H9 (cell line): ENCODE measurements at regions not wholly inside any gene's neighbourhood (a gene's known extent, or its start where the extent isn't known, plus 50 kb on each side); places are given as distances from the start of the nearest gene placed in this dataset.

Source experiments
- DNase-seq: peaks from one replicate; pipeline ENCODE4 v3.0.0-alpha.2; 2017
- H2AFZ ChIP-seq: one replicate; pipeline ENCODE4 v1.6.1; 2013; ENCODE audit warnings: mild to moderate bottlenecking, low read length, control low read depth, moderate library complexity
- H2AK5ac ChIP-seq: 2 replicates; pipeline ENCODE4 v1.6.1; 2013; ENCODE audit warnings: low read length, control low read depth, mixed read lengths; ENCODE audit not compliant: insufficient read length
- H2BK120ac ChIP-seq: one replicate; pipeline ENCODE4 v1.6.1; 2013; ENCODE audit warnings: low read depth, mild to moderate bottlenecking, low read length, control low read depth, inconsistent platforms; ENCODE audit not compliant: poor library complexity, severe bottlenecking
- H2BK12ac ChIP-seq: 2 replicates; pipeline ENCODE4 v1.6.1; 2013; ENCODE audit warnings: low read length, control low read depth, mixed read lengths, low read depth; ENCODE audit not compliant: insufficient read length
- H2BK15ac ChIP-seq: 2 replicates; pipeline ENCODE4 v1.6.1; 2013; ENCODE audit warnings: low read depth, low read length, control low read depth
- H2BK20ac ChIP-seq: one replicate; pipeline ENCODE4 v1.6.1; 2013; ENCODE audit warnings: low read depth, mild to moderate bottlenecking, low read length, control low read depth, inconsistent platforms; ENCODE audit not compliant: poor library complexity, severe bottlenecking
- H2BK5ac ChIP-seq: 2 replicates; pipeline ENCODE4 v1.6.1; 2013; ENCODE audit warnings: low read length, control low read depth, mixed read lengths; ENCODE audit not compliant: insufficient read length
- H3K14ac ChIP-seq: 2 replicates; pipeline ENCODE4 v1.6.1; 2013; ENCODE audit warnings: low read length, control low read depth; ENCODE audit not compliant: insufficient read depth
- H3K18ac ChIP-seq: 2 replicates; pipeline ENCODE4 v1.6.1; 2013; ENCODE audit warnings: low read depth, mild to moderate bottlenecking, mixed read lengths, low read length, control low read depth; ENCODE audit not compliant: insufficient read length
- H3K23ac ChIP-seq: 2 replicates; pipeline ENCODE4 v1.6.1; 2013; ENCODE audit warnings: low read length, control low read depth, mixed read lengths, low read depth; ENCODE audit not compliant: insufficient read length
- H3K23me2 ChIP-seq: 2 replicates; pipeline ENCODE4 v1.6.1; 2013; ENCODE audit warnings: low read depth, mild to moderate bottlenecking, mixed read lengths, low read length, control low read depth; ENCODE audit not compliant: insufficient read length, poor library complexity, severe bottlenecking
- H3K27ac ChIP-seq: 2 replicates; pipeline ENCODE4 v1.5.1; 2013; ENCODE audit warnings: low read length, control low read depth, mixed read lengths, low read depth; ENCODE audit not compliant: insufficient read length
- H3K27me3 ChIP-seq: 2 replicates; pipeline ENCODE4 v1.6.1; 2013; ENCODE audit warnings: low read length, control low read depth, inconsistent platforms; ENCODE audit not compliant: insufficient read depth
- H3K4ac ChIP-seq: 2 replicates; pipeline ENCODE4 v1.6.1; 2013; ENCODE audit warnings: low read depth, mild to moderate bottlenecking, control low read depth, inconsistent platforms, low read length, moderate library complexity
- H3K4me1 ChIP-seq: 2 replicates; pipeline ENCODE4 v1.6.1; 2013; ENCODE audit warnings: low read length, control low read depth, inconsistent platforms; ENCODE audit not compliant: insufficient read depth
- H3K4me2 ChIP-seq: 2 replicates; pipeline ENCODE4 v1.6.1; 2013; ENCODE audit warnings: low read length, control low read depth, mixed read lengths; ENCODE audit not compliant: insufficient read length, insufficient read depth
- H3K56ac ChIP-seq: 2 replicates; pipeline ENCODE4 v1.6.1; 2013; ENCODE audit warnings: low read depth, mild to moderate bottlenecking, mixed read lengths, low read length, control low read depth; ENCODE audit not compliant: insufficient read length
- H3K79me1 ChIP-seq: 2 replicates; pipeline ENCODE4 v1.6.1; 2013; ENCODE audit warnings: low read depth, mild to moderate bottlenecking, moderate library complexity, low read length, control low read depth, inconsistent platforms; ENCODE audit not compliant: insufficient read depth, poor library complexity, severe bottlenecking
- H3K79me2 ChIP-seq: 2 replicates; pipeline ENCODE4 v1.6.1; 2013; ENCODE audit warnings: low read length, control low read depth, inconsistent platforms; ENCODE audit not compliant: insufficient read depth
- H3K9ac ChIP-seq: 2 replicates; pipeline ENCODE4 v1.6.1; 2013; ENCODE audit warnings: low read length, control low read depth, mixed read lengths; ENCODE audit not compliant: insufficient read length; ENCODE audit errors: extremely low read depth
- H3K9me3 ChIP-seq: one replicate; pipeline ENCODE4 v1.6.1; 2013; ENCODE audit warnings: low read depth, low read length, inconsistent platforms; ENCODE audit not compliant: control insufficient read depth
- H3T11ph ChIP-seq: one replicate; pipeline ENCODE4 v1.6.1; 2013; ENCODE audit warnings: mild to moderate bottlenecking, low read length, control low read depth, inconsistent platforms
- H4K20me1 ChIP-seq: one replicate; pipeline ENCODE4 v1.6.1; 2013; ENCODE audit not compliant: control insufficient read depth, insufficient read length, insufficient read depth
- H4K5ac ChIP-seq: 2 replicates; pipeline ENCODE4 v1.6.1; 2013; ENCODE audit warnings: low read depth, mild to moderate bottlenecking, mixed read lengths, low read length, control low read depth; ENCODE audit not compliant: insufficient read length
- H4K8ac ChIP-seq: replicated peaks from 2 replicates; pipeline ENCODE4 v1.6.1; 2013; ENCODE audit warnings: low read length, control low read depth, mixed read lengths, low read depth; ENCODE audit not compliant: insufficient read length
- H4K91ac ChIP-seq: 2 replicates; pipeline ENCODE4 v1.6.1; 2013; ENCODE audit warnings: low read depth, mild to moderate bottlenecking, moderate library complexity, mixed read lengths, low read length, control low read depth; ENCODE audit not compliant: insufficient read length
- H3K27ac Mint-ChIP-seq, 3 experiments: 2 replicates in 2 of 3; 3 replicates in 1 of 3; pipeline ENCODE4 v1.8.0; 2020 to 2021; ENCODE audit warnings: mixed read lengths in 3 of 3, mild to moderate bottlenecking in 1 of 3, moderate library complexity in 1 of 3
- H3K27me3 Mint-ChIP-seq: 2 replicates; pipeline ENCODE4 v1.8.0; 2021; ENCODE audit warnings: low read depth, mild to moderate bottlenecking, moderate library complexity, mixed read lengths
- H3K36me3 Mint-ChIP-seq, 3 experiments: 2 replicates in 2 of 3; 3 replicates in 1 of 3; pipeline ENCODE4 v1.8.0; 2020 to 2021; ENCODE audit warnings: low read depth in 3 of 3, mixed read lengths in 3 of 3; ENCODE audit not compliant: insufficient read depth in 1 of 3
- H3K4me1 Mint-ChIP-seq, 2 experiments: 2 replicates each; pipeline ENCODE4 v1.8.0; 2020; ENCODE audit warnings: mixed read lengths in 2 of 2
- H3K4me3 Mint-ChIP-seq, 2 experiments: 2 replicates in 1 of 2; 3 replicates in 1 of 2; pipeline ENCODE4 v1.8.0; 2020 to 2021; ENCODE audit warnings: mild to moderate bottlenecking in 2 of 2, mixed read lengths in 2 of 2, moderate library complexity in 1 of 2
- H3K9me3 Mint-ChIP-seq, 2 experiments: 2 replicates in 1 of 2; 3 replicates in 1 of 2; pipeline ENCODE4 v1.8.0; 2020; ENCODE audit warnings: mild to moderate bottlenecking in 2 of 2, mixed read lengths in 2 of 2, moderate library complexity in 1 of 2
- WGBS: extraction: QIAGEN DNeasy Blood & Tissue Kit; methylation state at CpG from one replicate; pipeline ENCODE4 v1.1.7; 2013; ENCODE audit warnings: missing lambda C conversion rate, low lambda C conversion rate, mixed read lengths; ENCODE audit not compliant: insufficient read length; ENCODE audit errors: extremely low coverage; 5-methylcytosine and 5-hydroxymethylcytosine counted together
- TF ChIP-seq, protein P1 (sequence below): fragments of 200-600 bp; sonication (generic); conservative IDR thresholded peaks from 3 replicates; pipeline ENCODE4 v1.8.0; 2021; ENCODE audit warnings: antibody characterized with exemption, mild to moderate bottlenecking

DNA sequence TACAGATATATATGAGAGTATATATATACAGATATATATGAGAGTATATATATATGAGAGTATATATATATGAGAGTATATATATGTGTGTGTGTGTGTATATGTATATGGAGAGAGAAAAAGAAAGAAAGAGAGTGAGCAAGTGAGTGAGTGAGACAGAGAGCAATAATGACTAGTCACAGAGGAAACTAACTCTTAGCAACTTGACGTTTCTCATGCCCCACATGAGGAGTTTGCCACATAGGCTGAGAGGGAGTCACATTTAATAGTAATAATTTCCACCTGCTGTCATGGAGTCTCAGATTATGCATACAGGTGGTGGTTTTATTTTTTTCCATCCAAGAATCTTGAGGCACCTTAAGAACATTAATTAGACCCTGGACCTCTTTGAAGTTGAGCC is 199.9 kb downstream of the GATA3 start:
- peaks cover 7 to 12% of the 10 kb centered on the region in 2 experiments for H3K4me1 Mint-ChIP-seq
- no peaks in the 10 kb centered on the region for H3K27me3 ChIP-seq
- no peaks in the 10 kb centered on the region for H3K79me2 ChIP-seq
- TF ChIP-seq, protein P1, sequence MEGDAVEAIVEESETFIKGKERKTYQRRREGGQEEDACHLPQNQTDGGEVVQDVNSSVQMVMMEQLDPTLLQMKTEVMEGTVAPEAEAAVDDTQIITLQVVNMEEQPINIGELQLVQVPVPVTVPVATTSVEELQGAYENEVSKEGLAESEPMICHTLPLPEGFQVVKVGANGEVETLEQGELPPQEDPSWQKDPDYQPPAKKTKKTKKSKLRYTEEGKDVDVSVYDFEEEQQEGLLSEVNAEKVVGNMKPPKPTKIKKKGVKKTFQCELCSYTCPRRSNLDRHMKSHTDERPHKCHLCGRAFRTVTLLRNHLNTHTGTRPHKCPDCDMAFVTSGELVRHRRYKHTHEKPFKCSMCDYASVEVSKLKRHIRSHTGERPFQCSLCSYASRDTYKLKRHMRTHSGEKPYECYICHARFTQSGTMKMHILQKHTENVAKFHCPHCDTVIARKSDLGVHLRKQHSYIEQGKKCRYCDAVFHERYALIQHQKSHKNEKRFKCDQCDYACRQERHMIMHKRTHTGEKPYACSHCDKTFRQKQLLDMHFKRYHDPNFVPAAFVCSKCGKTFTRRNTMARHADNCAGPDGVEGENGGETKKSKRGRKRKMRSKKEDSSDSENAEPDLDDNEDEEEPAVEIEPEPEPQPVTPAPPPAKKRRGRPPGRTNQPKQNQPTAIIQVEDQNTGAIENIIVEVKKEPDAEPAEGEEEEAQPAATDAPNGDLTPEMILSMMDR: no peak
- no peak overlapping the region for H3K14ac ChIP-seq
- H2BK12ac ChIP-seq: no peak overlapping the region
- H4K5ac ChIP-seq: no peak overlapping the region
- no peaks in the 10 kb centered on the region for H3K9me3 ChIP-seq
- H4K20me1 ChIP-seq: no peaks in the 10 kb centered on the region
- no peak for DNase-seq
- no peak overlapping the region for H3K4ac ChIP-seq
- no peak overlapping the region for H3K23ac ChIP-seq
- peaks cover 2% of the 10 kb centered on the region for H3K27me3 Mint-ChIP-seq
- H3K27ac Mint-ChIP-seq: no peak overlapping the region
- no peak overlapping the region for H3K9ac ChIP-seq
- no peak overlapping the region for H3K4me3 Mint-ChIP-seq
- no CpG with 5 or more reads among the region's 1 CpG for WGBS
- H3K23me2 ChIP-seq: no peaks in the 10 kb centered on the region
- H3K56ac ChIP-seq: no peak overlapping the region
- H2AFZ ChIP-seq: no peak overlapping the region
- H4K91ac ChIP-seq: no peak overlapping the region
- H2BK15ac ChIP-seq: no peak overlapping the region
- no peaks in the 10 kb centered on the region for H3K9me3 Mint-ChIP-seq
- H2AK5ac ChIP-seq: no peak overlapping the region
- H3K36me3 Mint-ChIP-seq: no peaks in the 10 kb centered on the region
- no peak overlapping the region for H2BK120ac ChIP-seq
- H3T11ph ChIP-seq: no peak overlapping the region
- H3K18ac ChIP-seq: no peak overlapping the region
- no peaks in the 10 kb centered on the region for H3K79me1 ChIP-seq
- no peak overlapping the region for H4K8ac ChIP-seq
- H2BK20ac ChIP-seq: no peak overlapping the region
- no peak overlapping the region for H3K27ac ChIP-seq
- H3K4me1 ChIP-seq: no peaks in the 10 kb centered on the region
- no peak overlapping the region for H3K4me2 ChIP-seq
- H2BK5ac ChIP-seq: no peak overlapping the region
